GM18499 (cell line): ENCODE measurements at regions not wholly inside any gene's neighbourhood (a gene's known extent, or its start where the extent isn't known, plus 50 kb on each side); places are given as distances from the start of the nearest gene placed in this dataset.

Source experiments
- ATAC-seq: cut with Tn5 transposase; IDR thresholded peaks from one replicate; pipeline ENCODE4 v1.9.1; 2021; ENCODE audit warnings: moderate number of reproducible peaks; ENCODE audit not compliant: insufficient read depth, unreplicated experiment

DNA sequence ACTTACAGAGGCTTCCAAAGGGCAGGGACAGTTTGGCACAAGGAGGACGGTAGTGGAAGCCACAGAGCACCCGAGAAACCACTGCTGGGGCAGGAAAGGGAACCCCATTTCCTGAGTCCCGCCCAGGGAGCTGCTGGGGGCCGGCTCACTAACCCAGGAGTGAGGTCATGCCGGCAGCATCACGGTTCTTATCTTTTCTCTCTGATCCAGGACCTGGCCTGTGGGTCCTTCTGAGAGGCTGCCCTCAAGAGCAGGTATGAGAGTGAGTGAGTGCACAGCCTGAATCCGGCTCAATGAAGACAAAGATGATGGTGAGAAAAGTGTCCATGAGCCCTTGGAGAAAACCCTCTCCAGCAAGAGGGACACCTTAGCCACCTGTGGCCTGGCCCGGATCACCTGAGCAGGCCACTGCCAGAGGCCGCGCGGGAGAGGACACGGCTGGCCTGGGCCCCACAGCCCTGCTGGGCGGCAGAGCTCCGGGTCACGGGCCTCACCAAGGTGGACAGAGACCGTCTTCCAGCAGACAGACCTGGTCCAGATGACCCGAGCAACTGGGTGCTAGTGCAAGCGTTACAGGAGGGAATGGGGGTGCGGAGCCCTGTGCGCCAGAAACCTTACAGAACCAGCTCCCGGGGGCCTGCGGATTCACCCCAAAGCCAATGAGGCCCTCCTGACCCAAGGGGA is 94.9 kb downstream of the RIPK4 start:
- no peak for ATAC-seq

DNA sequence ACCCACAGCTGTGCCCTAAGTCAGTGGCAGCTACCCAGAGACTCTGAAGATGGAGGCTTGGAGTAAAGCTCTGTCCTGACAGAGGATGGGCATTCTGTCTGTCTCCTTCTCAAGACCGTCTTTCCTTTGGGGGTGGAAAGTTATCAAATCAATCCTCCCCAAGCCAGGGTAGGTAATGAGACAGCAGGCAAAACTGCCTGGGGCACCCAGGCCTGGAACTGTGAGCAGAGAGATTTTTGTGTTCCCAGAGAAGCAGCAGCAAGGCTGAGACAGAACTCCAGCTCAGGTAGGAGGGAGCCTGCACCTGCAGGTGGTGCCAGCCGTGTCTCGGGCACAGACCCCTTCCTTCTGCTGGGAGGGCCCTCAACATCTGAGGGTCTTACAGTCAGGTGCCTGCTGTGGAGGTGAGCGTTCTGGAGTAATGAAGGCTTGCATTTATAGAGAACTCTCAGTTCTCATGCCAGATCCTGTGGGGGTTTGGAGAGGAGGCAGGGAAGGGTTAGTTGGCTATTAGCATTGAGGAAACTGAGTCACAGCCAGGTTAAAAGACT is 95.6 kb downstream of the RIPK4 start:
- no peak for ATAC-seq

- ATAC-seq, result no peak
These were observed 96.6 kb downstream of the RIPK4 start for GRCh38 chr21:41670056-41670805.

- ATAC-seq, result no peak
These were observed 97.4 kb downstream of the RIPK4 start for GRCh38 chr21:41669533-41669830.

GRCh38 chr21:41668686-41669532 is 97.9 kb downstream of the RIPK4 start:
- no peak for ATAC-seq

DNA sequence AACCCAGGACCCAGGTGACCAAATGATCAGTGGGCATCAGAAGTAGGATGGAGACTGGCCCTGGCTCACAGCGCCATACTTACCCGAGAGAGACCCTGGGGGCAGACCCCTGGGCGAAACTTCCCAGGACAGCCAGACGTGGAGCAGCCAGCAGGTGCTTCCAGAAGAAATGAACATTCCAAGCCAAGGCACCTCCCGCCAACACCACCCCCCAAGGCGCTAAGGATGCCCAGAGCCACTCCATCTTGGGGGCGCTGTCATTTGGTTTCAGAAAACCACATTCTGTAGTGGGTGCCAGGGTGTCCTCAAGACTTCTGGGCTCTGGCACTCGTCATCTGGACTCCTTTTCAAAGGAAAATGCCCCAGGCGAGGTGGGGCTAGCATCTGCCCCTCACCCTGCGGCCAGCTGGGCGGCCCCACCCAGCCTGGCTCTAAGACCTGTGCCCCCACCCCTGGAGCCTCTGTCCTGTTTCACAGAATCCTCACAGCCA is 98.8 kb downstream of the RIPK4 start:
- ATAC-seq, result no peak

DNA sequence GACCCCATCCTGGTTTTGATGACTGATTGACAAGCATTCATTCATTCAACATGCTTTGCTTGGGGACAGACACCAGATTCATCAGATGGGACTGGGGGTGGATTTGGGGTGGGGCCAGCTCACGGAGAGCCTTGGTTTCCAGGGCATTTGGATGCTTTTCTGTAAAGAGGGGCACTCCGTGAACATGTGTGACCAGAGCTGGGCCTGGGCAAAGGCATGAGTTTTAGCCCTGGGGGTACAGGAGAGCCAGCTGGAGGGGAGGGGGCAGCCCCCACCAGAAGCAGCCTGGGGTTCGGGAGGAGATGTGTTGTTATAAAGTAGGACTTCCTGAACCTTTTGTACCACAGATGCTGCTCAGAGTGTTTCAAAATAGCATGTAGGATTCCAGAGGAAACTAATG is 99.7 kb downstream of the RIPK4 start:
- ATAC-seq, result no peak

- ATAC-seq, result no peak
These were observed 100.2 kb downstream of the RIPK4 start for GRCh38 chr21:41666641-41667081.

- ATAC-seq, result no peak
These were observed 100.9 kb downstream of the RIPK4 start for GRCh38 chr21:41665766-41666595.

DNA sequence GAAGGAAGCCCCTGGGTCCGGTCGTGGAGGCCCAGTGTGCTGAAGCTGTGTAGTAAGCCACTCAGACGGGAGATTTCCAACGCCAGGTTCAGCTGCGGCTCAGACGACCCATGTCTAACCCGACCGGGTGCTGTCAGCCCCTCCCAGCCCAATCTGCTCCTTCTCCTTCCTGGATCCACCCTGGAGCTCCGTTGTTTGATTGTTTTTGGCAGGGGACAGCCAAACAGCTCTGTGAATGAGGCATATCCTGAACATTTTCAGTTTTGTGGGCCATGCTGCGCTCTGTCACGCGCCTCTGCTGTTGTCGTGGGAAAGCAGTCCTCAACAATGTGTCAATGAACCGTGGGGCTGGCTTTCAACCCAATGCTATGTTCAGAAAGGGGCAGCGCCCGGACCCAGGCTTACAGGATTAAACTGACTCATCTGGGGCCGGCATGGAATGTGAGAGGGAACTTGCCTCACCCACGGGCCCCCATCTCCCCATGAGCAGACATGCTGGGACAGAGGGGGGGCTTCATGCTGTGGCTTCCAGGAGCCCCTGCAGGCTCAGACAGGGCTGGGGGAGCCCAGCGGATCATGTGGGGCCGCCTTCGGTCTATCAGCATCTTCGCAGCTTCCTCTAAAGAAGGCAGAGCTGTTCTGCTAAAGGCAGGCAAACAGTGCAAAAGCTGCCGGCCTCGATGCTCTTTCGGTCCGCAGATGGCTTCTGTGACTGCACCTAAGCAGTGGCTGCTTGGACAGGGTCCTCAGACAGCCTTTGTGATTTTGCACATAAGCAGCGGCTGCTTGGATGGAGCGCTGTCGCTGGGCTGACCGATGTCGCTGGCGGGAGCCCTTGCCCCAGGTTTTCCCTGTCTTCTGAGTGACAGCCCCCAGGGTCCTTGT is 101.7 kb downstream of the RIPK4 start:
- no peak for ATAC-seq

- no peak for ATAC-seq
These were observed 102.8 kb downstream of the RIPK4 start for GRCh38 chr21:41663805-41664788.

GRCh38 chr21:41662761-41663160 is 104.1 kb downstream of the RIPK4 start:
- ATAC-seq, result no peak

- ATAC-seq, result no peak
These were observed 104.7 kb downstream of the RIPK4 start for GRCh38 chr21:41662161-41662560.

DNA sequence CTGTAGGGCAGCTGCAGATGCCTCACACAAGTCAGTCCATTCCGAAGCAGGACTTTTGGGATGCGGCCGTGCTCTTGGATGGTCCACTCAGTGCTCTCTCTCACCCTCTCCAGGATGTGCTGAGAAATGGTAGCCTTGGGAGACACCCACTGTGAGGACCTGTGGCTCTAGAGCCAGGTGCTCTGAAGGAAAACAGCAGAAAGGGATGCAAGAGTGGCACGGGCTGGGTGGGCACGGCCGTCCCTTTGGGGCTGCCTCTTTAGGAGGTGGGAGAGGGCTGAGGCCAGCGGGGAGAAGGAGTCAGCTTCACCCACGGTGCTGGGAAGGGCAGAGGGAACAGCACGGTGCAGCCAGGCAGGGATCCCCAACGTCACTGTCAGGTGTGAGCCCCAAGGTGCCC is 106.1 kb downstream of the RIPK4 start:
- ATAC-seq, result no peak

- no peak for ATAC-seq
These were observed 106.9 kb downstream of the RIPK4 start for GRCh38 chr21:41659791-41660560.

GRCh38 chr21:41656946-41657525 is 109.8 kb downstream of the RIPK4 start:
- no peak for ATAC-seq

DNA sequence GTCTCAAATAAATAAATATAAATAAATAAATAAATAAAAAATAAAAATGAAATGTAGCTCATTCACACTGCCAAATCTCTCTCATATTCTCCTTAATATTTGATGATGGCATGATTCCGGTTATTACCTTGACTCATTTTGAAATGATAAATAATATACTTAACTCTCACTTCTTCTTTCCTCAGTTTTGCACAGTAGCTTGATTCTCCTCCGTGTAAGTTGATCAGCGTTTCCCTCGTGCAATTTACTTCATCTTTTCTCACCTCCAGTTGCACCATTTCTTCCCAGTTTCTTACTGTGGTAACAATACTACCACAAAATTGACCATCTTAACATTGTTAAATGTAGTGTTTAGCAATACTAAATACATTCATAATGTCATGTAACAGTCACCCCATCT is 111.6 kb downstream of the RIPK4 start:
- ATAC-seq, result no peak
